ENCODE measurements at regions not wholly inside any gene's neighbourhood (a gene's known extent, or its start where the extent isn't known, plus 50 kb on each side); places are given as distances from the start of the nearest gene placed in this dataset.
A peak's percentile ranks its signal among the peaks of the same experiment; 100 is the strongest.
"Not testable (repeated sequence)": the region's sequence is repeated elsewhere in the genome, so short reads cannot be mapped to it uniquely, and the experiment has no call there.

DNA sequence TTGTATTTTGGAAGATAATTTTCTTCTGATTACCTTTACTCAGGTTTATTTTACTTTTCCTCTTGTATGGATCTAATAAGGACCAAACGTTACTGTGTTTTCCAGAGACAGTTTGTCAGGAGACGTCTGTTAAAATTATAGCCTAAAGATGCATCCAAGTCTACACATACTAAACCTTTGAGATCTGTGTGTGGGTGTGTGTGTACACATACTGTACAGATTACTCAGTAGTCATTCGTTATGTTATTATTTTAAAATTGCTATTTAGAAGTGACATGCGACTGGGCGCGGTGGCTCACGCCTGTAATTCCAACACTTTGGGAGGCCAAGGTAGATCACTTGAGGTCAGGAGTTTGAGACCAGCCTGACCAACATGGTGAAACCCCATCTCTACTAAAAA, 51.6 kb upstream of the CNTLN start:
- no peak for DNase-seq

DNA sequence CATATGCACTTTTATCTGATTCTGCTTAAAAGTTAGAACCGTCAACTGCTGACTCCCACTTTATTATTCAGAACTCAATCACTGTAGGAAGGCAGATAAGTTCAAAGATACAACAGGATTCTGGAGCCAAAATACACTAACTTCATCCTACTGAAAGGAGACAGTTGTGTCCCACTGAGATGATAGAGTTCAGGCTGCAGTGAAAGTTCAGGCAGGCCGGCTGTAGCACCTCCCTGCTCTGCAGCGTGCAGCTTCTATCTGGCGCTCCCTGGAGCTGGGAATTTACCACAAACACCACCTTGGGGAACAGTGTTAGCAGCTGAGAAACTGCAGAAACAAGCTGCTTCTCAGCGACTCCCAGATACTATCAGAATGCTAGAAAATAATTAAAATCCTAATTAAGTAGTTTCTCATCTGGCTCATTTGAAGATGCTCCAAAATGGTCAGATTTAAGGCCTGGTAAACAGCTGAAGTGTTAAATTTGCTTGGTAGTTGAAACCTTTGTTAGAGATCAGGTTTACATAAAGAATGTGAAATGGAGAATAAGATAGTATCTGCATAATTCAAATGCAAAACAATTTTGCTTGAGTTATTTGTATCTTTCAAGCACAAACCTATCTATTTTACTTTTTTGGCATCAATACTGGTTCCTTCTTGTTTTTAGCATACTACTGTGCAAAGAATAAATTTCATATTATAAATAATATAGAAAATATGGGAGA, 52.3 kb upstream of the CNTLN start:
- DNase-seq, result no peak

DNA sequence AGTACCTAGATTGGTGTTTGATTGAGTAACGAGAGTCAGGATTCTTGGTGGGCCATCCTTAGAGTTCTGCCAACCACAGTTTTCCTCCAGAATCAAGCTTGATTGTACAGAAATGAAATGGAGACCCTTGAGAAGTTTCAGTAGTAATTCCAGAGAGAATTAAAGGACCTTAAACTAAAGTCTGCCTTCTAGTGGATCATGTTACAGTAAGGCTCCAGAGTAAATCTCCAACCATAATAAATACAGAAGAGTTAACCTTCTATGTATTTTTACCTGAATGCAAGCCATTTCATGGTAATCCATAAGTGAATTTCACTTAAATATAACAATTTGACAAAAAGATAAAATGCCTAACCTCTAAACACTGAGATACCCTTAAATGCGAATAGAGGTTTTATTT, 53.0 kb upstream of the CNTLN start:
- DNase-seq, result no peak

DNA sequence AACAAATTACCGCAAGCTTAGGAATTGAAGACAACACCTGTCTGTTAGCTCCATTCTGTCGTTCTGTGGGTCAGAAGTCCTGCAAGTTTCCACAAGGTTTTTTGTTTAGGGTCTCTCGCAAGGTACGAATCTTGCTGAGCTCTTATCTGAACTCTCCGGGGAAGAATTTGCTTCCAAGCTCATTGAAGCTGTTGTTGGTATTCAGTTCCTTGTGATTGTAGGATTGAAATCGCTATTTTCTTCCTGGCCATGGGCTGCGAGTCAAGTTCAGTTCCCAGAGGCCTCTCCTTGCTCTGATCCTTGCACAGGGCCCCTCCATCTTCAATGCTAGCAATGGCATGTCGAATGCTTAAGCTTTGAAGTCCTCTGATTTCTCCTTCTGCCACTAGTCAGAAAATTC, 53.5 kb upstream of the CNTLN start:
- no peak for DNase-seq

DNA sequence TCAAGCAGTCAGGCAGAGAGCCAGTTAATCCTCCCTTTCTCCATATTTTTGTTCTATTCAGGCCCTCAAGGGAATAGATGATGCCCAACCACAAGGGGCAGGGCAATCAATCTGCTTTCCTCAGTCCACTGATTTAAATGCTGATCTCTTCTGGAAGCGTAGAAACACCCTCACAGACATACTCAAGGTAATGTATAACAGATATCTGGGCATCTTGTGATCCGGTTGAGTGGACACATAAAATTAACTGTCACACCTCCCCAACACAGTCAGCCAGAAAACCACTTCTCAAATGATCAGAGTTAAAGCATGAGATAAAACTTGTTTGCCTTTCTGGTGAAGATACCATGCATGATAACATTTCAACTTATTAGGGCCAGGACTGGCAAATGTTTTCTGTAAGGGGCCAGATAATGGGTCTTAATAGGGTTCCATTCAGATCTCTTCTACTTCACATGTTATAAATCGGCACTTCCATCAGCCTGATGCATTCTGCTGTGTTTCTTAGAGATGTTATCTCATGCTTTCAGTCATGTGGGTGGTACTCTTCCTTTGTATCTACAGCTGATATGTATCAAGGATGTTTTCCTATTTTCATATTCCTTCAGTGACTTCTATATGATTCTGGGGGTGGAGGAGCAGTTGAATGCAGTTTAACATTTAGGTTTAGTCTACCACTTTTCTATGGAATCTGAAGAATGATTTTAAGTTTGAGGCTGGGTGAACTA, 58.9 kb upstream of the CNTLN start:
- no peak for DNase-seq

DNA sequence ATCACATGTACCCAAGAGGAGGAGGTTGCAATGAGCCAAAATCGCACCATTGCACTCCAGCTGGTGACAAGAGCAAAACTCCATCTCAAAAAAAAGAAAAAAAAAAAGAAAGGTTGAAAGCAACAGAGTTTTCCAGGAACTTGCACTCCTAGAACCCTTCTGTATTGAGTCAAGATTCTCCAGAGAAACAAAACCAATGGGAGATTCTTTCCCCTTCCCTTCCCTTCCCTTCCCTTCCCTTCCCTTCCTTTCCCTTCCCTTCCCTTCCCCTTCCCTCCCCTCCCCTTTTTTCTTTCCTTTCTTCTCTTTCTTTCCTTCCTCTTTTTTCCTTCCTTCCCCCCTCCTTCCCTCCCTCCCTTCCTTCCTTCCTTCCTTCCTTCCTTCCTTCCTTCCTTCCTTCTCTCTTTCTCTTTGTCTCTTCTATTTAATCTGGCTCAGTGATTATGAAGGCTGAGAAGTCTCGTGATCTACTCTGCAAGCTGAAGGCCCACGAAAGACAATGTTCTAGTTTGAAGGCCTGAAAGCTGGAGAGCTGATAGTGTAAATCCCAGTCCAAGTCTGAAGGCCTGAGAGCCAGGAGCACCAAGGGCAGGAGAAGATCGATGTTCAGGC, 59.6 kb upstream of the CNTLN start:
- no peak for DNase-seq

DNA sequence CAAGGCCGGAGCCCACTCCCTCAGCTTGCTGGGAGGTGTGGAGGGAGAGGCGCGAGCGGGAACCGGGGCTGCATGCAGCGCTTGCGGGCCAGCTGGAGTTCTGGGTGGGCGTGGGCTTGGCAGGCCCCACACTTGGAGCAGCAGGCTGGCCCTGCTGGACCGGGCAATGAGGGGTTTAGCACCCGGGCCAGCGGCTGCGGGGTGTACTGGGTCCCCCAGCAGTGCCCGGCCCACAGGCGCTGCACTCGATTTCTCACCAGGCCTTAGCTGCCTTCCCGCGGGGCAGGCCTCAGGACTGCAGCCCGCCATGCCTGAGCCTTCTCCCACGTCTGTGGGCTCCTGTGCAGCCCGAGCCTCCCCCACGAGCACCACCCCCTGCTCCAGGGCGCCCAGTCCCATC, 62.3 kb upstream of the CNTLN start:
- DNase-seq, result not testable (repeated sequence)

DNA sequence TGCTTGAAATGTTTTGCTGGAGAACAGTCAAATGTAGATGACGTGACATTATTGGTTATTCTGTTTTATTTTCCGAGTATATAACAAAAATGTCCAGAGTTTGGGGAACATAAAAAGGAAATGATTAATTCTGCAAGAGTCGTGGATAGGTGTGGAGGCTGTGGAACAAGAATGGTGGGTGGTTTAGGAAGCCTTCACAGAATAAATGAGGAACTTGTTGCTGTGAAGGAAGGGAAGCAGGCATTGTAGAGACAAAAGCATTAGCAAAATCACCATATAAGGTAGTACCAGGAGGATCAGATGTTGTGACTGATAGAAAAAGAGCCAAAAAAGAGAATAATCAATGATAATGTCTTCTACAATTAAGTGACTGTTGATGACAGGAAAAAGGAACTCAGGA, 66.2 kb upstream of the CNTLN start:
- no peak for DNase-seq

DNA sequence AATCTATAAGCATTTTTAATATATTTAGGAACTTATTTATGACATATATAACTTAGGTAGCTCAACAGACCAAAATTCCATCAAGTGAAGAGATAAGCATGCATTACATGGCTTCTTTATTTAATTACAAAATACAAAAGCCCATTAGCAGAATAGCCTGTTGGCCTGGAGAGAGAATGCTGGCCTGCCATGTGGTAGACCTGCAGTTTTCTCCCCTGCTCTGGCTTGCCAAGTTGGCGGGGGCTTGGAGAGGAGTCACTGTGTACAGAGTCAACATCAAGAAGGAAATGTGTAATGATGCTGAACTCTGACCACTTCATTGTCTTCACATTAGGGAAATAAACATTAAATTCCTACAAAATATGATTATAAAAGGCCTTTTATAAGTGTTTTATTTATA, 69.8 kb upstream of the CNTLN start:
- peak; percentile 38 for DNase-seq

DNA sequence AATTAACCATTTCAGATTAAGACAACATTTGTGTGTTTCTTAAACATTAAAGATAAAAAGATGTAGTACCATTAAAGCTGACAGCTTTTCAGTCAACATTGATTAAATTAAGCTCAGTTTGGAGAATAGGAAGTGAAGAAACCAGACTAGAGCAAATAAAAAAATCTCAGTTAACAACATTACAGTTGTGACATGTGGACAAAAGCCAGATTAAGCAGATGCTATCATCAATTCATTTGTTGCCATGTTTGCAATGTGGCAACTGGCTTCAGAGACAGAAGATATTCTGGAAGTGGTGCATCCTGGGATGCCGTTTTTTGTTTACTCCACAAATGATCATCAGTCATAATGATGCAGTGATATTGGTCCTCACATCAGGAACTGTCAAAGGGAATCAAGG, 70.3 kb upstream of the CNTLN start:
- no peak for DNase-seq

DNA sequence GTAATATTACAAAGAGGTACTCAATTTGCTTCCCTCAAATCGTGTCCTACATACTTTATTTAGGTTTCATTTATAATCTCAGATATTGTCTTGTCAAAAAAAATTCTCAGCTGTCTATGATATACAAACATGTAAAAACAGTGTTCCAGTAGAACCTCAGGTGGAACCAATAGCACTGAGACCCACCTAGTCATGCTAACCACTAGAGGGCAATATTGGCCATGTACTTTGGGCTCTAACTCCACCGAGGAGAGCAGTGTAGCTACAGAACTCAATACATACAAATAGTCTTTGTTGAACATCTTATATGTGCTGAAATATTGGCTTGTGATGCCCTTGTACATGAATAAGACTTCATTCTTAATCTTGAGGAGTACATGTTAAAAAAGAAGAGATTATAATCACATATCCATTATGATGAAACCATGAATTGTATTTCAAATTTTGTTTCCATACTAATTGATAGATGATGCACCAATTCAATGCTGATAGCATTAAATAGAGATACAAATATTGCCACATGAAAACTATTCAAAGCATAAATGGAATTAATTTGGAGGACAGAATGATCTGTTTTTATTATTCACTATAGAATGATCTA, 71.2 kb upstream of the CNTLN start:
- peak; percentile 39 for DNase-seq

DNA sequence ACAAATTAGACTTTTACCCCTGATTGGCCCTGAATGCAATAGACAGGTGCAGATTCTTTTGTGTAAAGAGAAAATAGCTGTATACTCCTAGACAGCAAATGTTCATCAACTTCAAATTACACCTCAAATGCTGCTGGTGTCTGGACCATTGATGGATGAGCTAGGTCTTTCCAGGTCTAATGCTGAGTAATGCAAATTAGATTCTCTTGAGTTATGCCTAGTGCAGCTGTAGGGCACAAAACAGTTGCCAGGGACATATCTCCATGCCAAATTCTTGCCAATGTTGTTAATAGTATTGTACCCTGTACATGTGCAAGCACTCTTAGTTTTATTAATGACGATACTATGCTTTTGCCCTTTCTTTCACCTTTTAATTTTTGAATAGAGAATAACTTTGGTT, 72.3 kb upstream of the CNTLN start:
- no peak for DNase-seq

DNA sequence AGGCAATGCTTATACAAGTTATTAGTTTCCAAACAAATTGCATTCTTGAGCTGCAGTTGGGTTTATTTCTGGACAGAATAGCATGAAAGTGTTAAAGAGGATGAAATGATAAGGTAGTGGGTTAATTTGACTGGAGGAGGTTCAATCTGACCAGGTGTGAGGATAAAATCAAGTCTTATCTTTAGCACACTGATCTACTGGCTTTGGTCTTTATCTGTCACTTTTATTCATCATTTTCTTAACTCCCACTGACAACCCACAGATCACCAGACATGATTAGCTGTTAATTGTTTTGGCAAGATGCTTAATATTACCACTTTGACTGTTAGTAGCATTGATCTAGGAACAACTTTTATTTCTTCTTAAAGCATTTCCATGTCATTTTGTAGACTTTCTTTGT, 74.4 kb upstream of the CNTLN start:
- no peak for DNase-seq

DNA sequence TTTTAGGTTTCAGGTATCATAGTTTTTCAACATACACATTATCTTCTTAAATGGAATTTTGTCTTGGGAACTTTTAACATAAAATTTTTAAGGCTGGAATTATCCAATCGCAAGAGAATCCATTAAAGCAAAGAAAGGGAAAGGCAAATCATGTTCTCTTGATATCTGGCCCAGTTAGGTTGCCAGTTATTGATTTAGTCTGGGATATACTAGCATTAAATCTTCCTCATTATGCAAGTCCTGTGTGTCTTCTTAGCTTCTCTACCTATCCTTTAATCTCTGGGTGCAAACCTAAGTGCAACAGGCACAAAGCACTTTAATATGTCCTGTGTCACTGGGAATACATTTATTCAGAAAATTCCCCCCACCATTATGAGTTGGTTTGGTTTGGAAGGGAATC, 75.4 kb upstream of the CNTLN start:
- DNase-seq, result no peak

DNA sequence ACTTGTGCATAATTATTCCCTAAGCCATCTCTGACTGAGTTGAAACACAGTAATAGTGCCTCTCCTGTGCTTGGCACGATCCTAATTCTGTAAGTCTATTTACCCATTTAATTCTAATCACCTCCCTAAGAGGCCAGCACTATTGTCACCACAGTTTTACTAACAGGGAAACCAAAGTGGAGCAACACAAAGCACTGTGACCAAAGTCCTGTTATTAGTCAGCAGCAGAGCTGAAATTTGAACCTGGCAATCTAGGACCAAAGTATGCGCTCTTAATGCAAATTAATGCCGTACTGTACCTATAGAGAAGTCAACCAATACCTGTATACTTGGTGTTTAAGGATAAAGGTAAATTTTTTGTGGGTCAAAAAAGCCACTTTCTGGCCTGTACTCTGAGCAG, 77.1 kb upstream of the CNTLN start:
- DNase-seq, result peak; percentile 55

DNA sequence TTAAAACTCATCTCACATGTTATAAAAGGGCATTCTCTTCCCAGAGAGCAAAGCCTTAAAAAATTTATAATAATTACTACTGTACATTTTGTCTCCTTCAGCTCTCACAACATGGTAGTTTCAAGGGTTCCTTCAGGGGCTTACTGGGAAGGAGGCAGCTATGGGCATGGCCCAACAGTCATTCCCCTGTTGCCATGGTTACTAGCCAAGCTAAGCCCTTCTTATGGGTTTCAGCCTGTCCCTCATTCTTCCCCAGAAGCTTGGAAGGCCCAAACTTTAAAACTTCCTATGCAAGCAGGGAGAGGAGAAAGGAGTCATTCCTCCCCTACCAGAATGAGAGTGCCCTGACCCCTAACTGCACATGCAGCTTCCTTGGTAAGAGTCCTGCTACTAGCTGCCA, 82.2 kb upstream of the CNTLN start:
- DNase-seq, result no peak

DNA sequence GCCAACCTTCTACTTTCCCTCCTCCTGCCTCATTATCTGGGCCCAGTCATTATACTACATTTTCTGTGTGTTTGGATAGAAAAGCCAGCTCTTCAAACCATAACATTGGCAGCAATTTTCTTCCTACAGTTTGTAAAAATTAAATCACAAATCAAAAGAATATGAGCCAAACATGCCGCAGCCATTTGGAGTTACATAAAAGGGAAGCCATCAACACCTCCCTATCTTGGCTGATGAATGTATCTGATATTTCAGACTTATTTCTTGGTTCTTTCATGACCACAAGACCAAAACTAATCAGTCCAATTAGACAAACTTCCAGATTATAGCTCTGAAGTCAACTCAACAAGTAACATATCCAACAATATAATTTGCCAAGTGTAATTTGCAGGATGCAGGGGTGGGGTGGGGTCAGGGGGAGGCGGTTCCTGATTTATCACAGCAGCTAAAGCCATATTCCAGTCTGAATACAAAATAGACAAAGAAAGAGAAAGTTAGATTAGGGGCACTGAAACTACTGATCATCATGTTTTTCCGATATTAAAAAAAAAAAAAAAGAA, 89.4 kb upstream of the CNTLN start:
- DNase-seq, result no peak

DNA sequence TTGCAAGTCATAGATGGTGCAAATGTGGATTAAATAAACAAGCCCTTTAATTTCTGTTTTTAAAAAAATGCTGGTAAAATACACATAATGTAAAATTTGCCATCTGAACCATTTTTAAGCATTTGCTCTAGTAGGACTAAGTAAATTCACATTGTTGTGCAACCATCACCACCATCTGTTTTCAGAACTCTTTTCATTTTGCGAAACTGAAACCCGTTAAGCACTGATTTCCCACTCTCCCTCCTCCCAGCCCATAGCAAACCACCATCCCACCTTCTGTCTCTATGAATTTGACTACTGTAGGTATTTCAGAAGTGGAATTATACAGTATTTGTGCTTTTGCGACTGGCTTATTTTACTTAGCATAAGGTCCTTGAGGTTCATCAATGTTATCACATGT, 103.3 kb upstream of the CNTLN start:
- DNase-seq, result no peak

DNA sequence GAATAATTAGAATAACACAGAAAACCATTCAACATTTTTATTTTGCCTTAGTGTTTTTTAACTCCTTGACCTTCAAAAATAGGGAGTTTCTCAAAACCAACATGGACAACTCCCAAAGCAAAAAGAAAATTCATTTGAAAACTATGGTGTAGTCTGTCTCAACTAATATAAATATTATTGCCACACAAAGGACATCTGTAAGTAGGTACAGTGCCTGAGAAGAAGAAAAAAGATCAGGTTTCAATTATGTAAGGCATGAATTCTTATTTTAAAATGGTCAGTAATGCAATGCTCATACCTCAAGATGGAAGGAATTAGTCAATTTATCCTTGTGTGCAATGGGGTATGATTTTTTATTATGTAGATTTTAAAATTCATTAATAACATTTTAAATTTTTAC, 109.6 kb upstream of the CNTLN start:
- DNase-seq, result no peak

DNA sequence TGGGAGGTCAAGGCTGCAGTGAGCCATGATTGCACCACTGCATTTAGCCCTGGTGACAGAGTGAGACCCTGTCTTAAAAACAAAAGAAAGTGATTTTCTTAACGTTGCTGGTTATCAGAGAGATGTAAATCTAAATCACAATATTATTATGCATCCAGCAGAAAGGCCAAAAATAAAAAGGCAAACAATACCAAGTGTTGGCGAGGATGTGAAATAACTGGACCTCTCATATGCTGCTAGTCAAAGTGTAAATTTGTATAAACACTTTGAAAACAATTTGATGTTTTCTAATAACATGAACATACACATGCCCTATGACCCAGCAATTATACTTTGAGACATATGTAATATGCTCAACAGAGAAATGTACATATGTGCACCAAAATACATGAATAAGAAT, 110.7 kb upstream of the CNTLN start:
- DNase-seq, result no peak

DNA sequence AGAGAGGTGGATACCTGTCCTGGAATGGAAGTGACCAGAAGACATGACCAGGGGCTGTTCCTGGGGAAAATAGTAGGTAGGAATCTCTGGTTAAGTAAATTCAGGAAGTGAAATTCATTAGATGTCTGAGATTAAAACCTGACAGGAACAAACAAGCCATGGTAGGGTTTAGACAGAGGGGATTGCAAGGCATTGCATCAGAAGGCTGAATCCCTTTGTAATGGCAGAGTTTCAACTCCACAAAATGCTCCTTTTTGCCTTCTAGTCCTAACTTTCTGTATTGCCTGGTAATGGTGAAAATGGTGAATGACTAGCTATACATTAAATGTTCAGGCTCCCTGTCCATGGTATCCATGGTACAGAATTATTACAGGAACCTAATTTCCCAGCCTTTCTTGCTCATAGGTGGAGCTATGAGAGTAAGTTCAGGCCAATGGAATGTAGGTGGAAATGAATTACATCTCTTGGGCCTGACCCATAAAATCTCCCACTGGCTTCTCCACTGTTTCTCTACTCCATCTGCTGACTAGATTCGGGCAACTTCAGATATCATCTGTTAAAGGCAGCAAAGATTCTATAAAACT, 113.4 kb upstream of the CNTLN start:
- no peak for DNase-seq

DNA sequence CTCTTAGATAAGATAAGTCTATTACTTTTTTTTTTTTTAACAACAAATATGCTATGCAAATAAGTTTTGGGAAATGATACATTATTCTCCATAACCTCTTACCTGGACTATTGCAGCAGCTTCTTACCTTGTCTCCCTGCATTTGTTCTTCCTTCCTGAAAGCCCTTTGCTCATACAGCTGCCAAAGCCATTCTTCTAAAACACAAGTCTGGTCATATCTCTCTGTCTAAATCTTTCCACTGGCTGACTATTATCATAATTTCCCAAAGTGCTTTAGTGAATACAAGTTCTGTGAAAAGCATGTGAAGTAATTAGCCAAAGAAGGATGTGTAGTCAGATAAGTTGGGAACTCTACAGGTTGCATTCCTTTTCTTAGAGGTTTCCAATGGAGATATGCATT, 115.4 kb upstream of the CNTLN start:
- no peak for DNase-seq

DNA sequence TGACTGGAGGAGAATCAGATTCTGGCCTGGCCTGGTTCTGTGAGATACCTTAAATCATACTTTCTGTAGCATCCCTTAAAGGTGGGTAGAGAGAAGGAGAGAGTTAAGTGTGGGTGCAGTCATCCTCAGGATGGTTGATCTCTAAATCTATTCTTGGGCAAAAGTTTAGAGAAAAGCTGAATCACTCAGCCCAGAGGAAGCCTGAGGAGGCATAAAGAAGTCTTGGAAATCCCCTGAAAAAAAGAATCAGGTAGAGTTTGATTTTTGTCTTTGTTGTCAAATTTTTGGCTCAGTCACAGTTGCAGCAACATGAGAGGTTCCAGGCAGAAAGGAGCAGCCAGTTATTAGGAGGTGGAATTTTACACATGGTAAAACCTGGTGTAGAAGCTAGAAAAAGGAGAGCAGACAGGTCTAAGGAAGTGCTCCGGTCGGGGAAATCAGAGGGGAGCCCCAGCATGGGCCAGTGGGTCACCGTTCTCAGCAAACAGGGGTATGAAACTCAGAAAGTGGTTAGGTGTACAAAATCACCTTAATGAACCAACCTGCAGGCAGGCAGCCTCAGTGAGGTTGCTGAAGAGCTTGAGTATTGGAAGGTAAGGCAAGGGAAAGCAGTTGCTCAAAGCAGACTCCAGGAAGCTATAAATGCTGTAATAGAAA, 116.2 kb upstream of the CNTLN start:
- no peak for DNase-seq

All from NCI-H2081 treated with DMSO at 0.1 percent for 48 hours (cell line).